H54 (cell line): ENCODE measurements at regions not wholly inside any gene's neighbourhood (a gene's known extent, or its start where the extent isn't known, plus 50 kb on each side); places are given as distances from the start of the nearest gene placed in this dataset.
A peak's percentile ranks its signal among the peaks of the same experiment; 100 is the strongest.
"Not testable (repeated sequence)": the region's sequence is repeated elsewhere in the genome, so short reads cannot be mapped to it uniquely, and the experiment has no call there.

ENCODE experiments used
- DNase-seq: peaks from one replicate; pipeline ENCODE4 v3.0.0; 2011; ENCODE audit warnings: low spot score, mixed read lengths; ENCODE audit not compliant: insufficient read length
- FAIRE-seq: peaks from 3 replicates; lab custom pipeline; 2011; peaks lifted over from hg19 to GRCh38; lab: Jason Lieb, UNC
- POLR2A ChIP-seq: IDR thresholded peaks from 2 replicates; pipeline ENCODE4 v1.6.1; 2011; ENCODE audit warnings: low read depth, mild to moderate bottlenecking, low read length

DNA sequence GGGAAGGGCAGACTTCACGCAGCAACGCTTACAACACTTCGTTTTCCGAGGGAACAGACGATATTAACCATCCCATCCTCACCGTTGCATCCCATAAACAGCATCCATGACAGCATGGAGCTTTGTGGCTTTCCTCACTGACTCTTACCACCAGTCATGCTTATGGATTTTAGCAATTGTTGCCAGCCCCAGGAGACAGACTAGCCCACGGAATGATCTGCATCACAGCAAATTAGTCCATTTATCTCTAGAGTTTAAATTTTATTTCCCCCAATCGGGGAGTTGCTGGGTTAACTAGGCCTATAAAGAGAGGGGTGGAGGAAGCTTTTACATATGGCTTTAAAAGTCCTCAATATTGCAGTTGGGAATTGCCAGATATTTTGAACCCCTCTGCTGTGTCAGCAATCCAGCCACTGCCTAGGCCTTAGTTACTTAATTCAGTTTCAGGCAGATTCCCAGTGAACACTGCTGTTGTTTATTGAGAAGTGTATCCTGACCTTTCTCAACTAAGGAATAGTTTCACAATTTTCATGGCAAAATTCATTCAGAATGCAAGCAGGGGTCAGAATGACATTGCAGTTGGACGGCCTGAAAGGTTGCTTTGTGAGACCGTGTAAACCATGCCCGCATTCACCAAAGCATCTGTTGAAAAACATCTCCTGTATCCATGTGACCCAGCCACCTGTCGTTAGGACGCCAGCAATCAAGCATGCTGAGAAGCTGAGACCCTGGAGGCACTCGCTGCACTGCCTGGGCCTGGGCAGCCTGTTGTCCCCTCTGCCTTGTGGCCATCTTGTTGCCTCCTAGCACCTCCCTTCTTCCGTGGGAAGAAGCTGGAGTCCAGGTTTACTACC, 397.4 kb upstream of the TPM1 start:
- FAIRE-seq (no peak), DNase-seq (no peak)
- TF ChIP-seq POLR2A: no peak

GRCh38 chr15:62647202-62647842, 395.2 kb upstream of the TPM1 start:
- FAIRE-seq (peak; percentile 90), DNase-seq (peak; percentile 51)
- no peak for TF ChIP-seq POLR2A

DNA sequence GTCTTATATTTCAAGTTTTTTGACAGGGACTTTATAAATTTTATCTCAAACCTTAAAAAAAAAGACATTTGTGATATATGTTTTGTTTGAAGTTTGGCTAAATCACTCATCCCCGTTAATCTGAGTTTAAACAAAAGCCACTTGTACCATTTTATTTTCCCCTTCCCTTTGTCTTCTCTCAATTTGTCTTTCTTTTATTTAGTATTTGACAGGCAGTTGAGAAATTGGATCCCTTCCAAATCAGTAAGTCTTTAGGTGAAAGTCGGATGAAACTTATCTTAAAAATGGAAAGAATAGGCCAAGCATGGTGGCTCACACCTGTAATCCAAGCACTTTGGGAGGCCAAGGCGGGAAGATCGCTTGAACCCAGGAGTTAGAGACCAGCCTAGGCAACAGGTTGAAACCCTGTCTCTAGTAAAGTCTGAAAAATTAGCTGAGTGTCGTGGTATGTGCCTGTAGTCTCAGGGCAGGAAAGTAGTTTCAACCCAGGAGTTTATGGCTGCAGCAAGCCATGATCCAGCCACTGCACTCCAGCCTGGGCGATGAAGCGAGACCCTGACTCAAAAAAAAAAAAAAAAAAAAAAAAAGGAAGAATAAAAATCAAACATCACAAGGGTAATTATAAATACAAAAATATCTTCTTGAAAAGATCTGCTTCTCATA, 394.6 kb upstream of the TPM1 start:
- no peak for TF ChIP-seq POLR2A
- DNase-seq: no peak
- FAIRE-seq: no peak

DNA sequence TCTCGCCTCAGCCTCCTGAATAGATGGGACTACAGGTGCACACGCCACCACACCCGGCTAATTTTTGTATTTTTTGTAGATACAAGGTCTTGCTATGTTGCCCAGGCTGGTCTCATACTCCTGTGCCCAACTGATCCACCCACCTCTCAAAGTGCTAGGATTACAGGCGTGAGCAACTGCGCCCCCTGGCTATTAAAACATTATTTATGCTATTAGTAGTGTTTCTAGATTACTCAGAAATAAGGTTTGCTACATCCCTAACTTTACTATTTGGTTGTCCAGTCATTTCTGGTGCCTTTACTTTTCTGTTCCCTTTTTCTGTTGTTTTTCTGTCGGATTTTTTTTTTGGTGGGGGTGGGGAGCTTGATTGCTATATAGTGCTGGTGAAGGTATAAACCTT, 393.6 kb upstream of the TPM1 start:
- FAIRE-seq: no peak
- DNase-seq: no peak
- no peak for TF ChIP-seq POLR2A

DNA sequence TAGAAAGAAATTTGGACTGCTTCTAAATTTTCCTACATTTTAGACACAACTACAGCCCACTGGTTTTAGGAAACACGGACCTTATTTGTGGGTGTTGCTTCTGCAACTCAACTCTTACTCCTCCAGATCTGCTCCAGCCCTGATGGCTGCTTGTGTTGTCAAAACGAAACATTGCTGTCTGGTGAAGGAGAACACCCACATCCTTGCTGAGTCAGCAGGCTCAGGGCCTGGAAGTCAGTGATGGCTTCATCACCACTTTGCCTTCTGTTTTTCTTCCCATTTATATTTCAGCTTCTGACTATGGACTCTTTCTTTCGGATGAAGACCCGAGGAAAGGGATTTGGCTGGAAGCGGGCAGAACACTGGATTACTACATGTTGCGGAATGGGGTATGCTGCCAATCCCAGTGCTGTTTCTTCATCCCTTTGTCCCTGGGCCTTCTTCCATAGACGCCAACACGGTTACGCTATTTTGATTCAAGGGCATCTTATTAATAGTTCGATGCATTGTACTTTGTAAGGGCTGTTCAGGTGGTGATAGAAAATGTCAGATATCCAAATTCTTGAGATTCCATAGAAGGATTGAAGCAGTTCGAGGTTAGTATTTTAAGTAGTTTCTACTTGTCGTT, 392.6 kb upstream of the TPM1 start:
- no peak for TF ChIP-seq POLR2A
- DNase-seq (no peak), FAIRE-seq (no peak)

GRCh38 chr15:62653122-62653521, 389.4 kb upstream of the TPM1 start:
- no peak for TF ChIP-seq POLR2A
- DNase-seq: no peak
- FAIRE-seq: no peak

DNA sequence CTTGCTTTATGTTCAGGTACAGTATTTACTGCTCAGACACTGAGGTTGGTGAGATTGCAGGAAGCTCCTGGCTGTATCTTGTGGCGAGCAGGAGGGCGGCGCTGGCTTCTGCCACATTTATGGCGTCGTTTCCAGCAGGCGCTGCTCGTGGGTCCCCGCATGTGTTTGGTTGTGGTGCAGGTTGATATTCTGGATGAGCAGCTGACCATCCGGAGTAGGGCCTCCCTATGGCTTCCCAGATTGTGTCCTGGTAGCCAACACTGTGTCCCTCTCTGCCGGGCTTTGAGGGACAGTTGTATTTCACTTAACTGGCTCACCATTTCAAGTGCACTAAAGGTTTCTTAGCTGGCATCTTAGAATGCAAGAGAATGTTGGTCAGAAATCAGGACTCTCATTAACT, 386.5 kb upstream of the TPM1 start:
- TF ChIP-seq POLR2A: no peak
- no peak for DNase-seq
- FAIRE-seq: no peak

- not testable (repeated sequence) for FAIRE-seq, DNase-seq
Measured at GRCh38 chr15:62657501-62657900, 385.0 kb upstream of the TPM1 start.

DNA sequence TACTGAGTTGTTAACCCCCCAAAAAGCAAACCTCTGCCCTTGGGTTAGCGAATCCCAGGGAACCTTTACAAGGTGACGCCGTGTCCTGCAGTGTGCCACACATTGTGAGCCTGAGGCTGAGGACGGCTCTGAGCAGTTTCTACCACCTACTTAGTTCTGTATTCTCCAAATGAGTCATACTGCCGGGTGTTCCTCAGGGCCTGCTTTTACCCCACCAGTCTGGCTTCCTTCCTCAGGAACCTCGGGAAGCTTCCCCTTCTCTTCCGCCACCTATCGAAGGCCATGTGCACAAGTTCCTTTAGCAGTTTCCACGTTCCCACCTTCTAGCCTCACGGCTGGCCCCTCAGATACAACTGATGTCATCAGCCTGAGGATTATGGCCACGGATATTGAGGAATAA, 384.0 kb upstream of the TPM1 start:
- DNase-seq (peak; percentile 19), FAIRE-seq (no peak)
- no peak for TF ChIP-seq POLR2A

DNA sequence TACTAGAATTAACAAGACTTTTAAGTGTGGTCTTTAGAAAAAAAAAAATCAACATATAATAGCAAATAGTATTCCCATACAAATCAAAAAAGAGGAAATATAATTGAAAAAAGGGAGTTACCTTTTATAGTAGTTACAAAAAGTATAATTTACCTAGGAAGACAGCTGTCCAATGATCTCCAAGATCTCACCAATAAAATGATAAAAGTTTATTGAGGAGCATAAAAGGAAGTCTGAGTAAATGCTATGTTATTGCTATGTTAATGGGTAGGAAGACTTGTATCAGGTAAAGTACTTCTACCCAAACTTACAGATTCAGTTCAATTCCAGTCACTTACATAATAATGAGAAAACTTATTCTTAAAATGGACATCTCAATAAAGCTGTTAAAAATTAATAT, 379.0 kb upstream of the TPM1 start:
- DNase-seq (no peak), FAIRE-seq (no peak)
- no peak for TF ChIP-seq POLR2A

- no peak for FAIRE-seq
- DNase-seq: no peak
Measured at GRCh38 chr15:62665449-62665848, 377.1 kb upstream of the TPM1 start.

GRCh38 chr15:62666046-62666445, 376.5 kb upstream of the TPM1 start:
- no peak for DNase-seq
- no peak for FAIRE-seq
- no peak for TF ChIP-seq POLR2A

More at GRCh38 chr15:62665449-62665848, 377.1 kb upstream of the TPM1 start:
- TF ChIP-seq POLR2A: no peak

- FAIRE-seq: no peak
- TF ChIP-seq POLR2A: no peak
- no peak for DNase-seq
Measured at GRCh38 chr15:62672268-62672667, 370.3 kb upstream of the TPM1 start.

- TF ChIP-seq POLR2A: no peak
- no peak for FAIRE-seq
- DNase-seq: no peak
Measured at GRCh38 chr15:62676891-62677290, 365.7 kb upstream of the TPM1 start.
